NB4 (cell line): ENCODE measurements at regions not wholly inside any gene's neighbourhood (a gene's known extent, or its start where the extent isn't known, plus 50 kb on each side); places are given as distances from the start of the nearest gene placed in this dataset.

Source experiments
- DNase-seq: peaks from one replicate; pipeline ENCODE4 v3.0.0; 2010; ENCODE audit warnings: low read depth
- H3K4me3 ChIP-seq: one replicate; pipeline ENCODE4 v1.5.1; 2011; ENCODE audit warnings: mild to moderate bottlenecking, low read depth, low read length, moderate library complexity
- CTCF ChIP-seq: IDR thresholded peaks from one replicate; pipeline ENCODE4 v1.5.1; 2012; ENCODE audit warnings: low read depth, low read length
- MAX ChIP-seq: IDR thresholded peaks from 2 replicates; pipeline ENCODE4 v1.6.1; 2011; ENCODE audit warnings: low read depth, low read length
- MYC ChIP-seq: IDR thresholded peaks from 2 replicates; pipeline ENCODE4 v1.6.1; 2011; ENCODE audit warnings: low read depth, low read length
- POLR2A ChIP-seq: IDR thresholded peaks from 2 replicates; pipeline ENCODE4 v1.6.1; 2011; ENCODE audit warnings: mild to moderate bottlenecking; ENCODE audit not compliant: insufficient read length; ENCODE audit errors: extremely low read depth

- TF ChIP-seq CTCF (no peak), MYC (no peak), MAX (no peak), POLR2A (no peak)
- no peak overlapping the region for H3K4me3 ChIP-seq
- no peak for DNase-seq
Measured at GRCh38 chr1:239174880-239175279, 211.5 kb upstream of the CHRM3 start.

GRCh38 chr1:239170828-239171227 lies 215.5 kb upstream of the CHRM3 start:
- TF ChIP-seq MAX: no peak
- no peak for TF ChIP-seq MYC
- TF ChIP-seq CTCF: no peak
- no peak for TF ChIP-seq POLR2A
- DNase-seq: no peak
- H3K4me3 ChIP-seq: no peak overlapping the region

GRCh38 chr1:239169276-239169675 lies 217.1 kb upstream of the CHRM3 start:
- H3K4me3 ChIP-seq: no peak overlapping the region
- no peak for TF ChIP-seq POLR2A
- no peak for TF ChIP-seq MYC
- no peak for TF ChIP-seq CTCF
- TF ChIP-seq MAX: no peak
- DNase-seq: no peak

- TF ChIP-seq POLR2A: no peak
- no peak for TF ChIP-seq CTCF
- no peak for TF ChIP-seq MYC
- TF ChIP-seq MAX: no peak
- H3K4me3 ChIP-seq: no peak overlapping the region
- DNase-seq: no peak
Measured at GRCh38 chr1:239164451-239165180, 221.8 kb upstream of the CHRM3 start.

GRCh38 chr1:239155466-239156091 lies 230.8 kb upstream of the CHRM3 start:
- no peak overlapping the region for H3K4me3 ChIP-seq
- no peak for TF ChIP-seq CTCF
- TF ChIP-seq MYC: no peak
- no peak for TF ChIP-seq POLR2A
- TF ChIP-seq MAX: no peak
- no peak for DNase-seq
